B cell (primary cell): ENCODE measurements at regions not wholly inside any gene's neighbourhood (a gene's known extent, or its start where the extent isn't known, plus 50 kb on each side); places are given as distances from the start of the nearest gene placed in this dataset.

Experiments
- ATAC-seq: fragments of 200-7000 bp; cut with Tn5 transposase; one replicate; pipeline ENCODE4 v1.10.0; 2021; ENCODE audit warnings: low read depth, mild to moderate bottlenecking, moderate number of reproducible peaks, moderate library complexity
- CTCF ChIA-PET: fragments of 350-600 bp; sonication (Branson Sonifier 250); formaldehyde crosslinking; loops from one replicate; lab custom pipeline; 2021; ENCODE audit warnings: antibody characterized with exemption, inconsistent platforms; lab: Charles Lee
- POLR2A ChIA-PET: fragments of 350-600 bp; sonication (Branson Sonifier 250); formaldehyde crosslinking; loops from one replicate; lab custom pipeline; 2021; ENCODE audit warnings: antibody characterized with exemption; lab: Charles Lee
- DNase-seq: peaks from one replicate; pipeline ENCODE4 v3.0.0; 2013
- H2AFZ ChIP-seq: 2 replicates; pipeline ENCODE4 v1.6.1; 2012; ENCODE audit warnings: mild to moderate bottlenecking, low read depth, low read length; ENCODE audit not compliant: insufficient read depth, poor library complexity, severe bottlenecking
- H3K27ac ChIP-seq, 2 donors: 1 replicate in 1 of 2; 2 replicates in 1 of 2; pipeline ENCODE4 v1.5.1; 2012 to 2013; ENCODE audit warnings: low read length in 2 of 2, mild to moderate bottlenecking in 2 of 2, moderate library complexity in 1 of 2
- H3K27me3 ChIP-seq, 4 experiments: fragments of 200-600 bp in 1 of 4; sonication (generic) in 1 of 4; replicated peaks in 1 of 4; 1 replicate in 2 of 4; 2 replicates in 2 of 4; pipeline versions ENCODE4 v1.6.1 to v1.7.0; 2013 to 2016; ENCODE audit warnings: low read length in 3 of 4, mild to moderate bottlenecking in 2 of 4, mixed read lengths in 1 of 4, moderate library complexity in 1 of 4; ENCODE audit not compliant: insufficient read depth in 4 of 4, control insufficient read depth in 3 of 4; ENCODE audit errors: control extremely low read depth in 1 of 4
- H3K36me3 ChIP-seq, 2 experiments: replicated peaks in 1 of 2; 1 replicate in 1 of 2; 2 replicates in 1 of 2; pipeline versions ENCODE4 v1.6.1 to v1.7.1; 2013; ENCODE audit warnings: low read length in 1 of 2; ENCODE audit not compliant: insufficient read depth in 2 of 2, control insufficient read depth in 1 of 2; ENCODE audit errors: control extremely low read depth in 1 of 2, extremely low read depth in 1 of 2
- H3K4me1 ChIP-seq, 2 donors: fragments of 200-600 bp in 1 of 2; sonication (generic) in 1 of 2; 1 replicate in 1 of 2; 2 replicates in 1 of 2; pipeline versions ENCODE4 v1.5.1 to v1.6.1; 2013 to 2017; ENCODE audit warnings: low read length in 2 of 2; ENCODE audit not compliant: control insufficient read depth in 2 of 2, insufficient read depth in 2 of 2
- H3K4me2 ChIP-seq: replicated peaks from 2 replicates; pipeline ENCODE3; 2012; ENCODE audit warnings: mild to moderate bottlenecking, low read depth, low read length; ENCODE audit not compliant: poor library complexity, severe bottlenecking
- H3K4me3 ChIP-seq, 5 experiments: fragments of 200-600 bp in 1 of 5; sonication (generic) in 1 of 5; 1 replicate in 3 of 5; 2 replicates in 2 of 5; pipeline versions ENCODE4 v1.5.1 to v1.7.0; 2011 to 2016; ENCODE audit warnings: low read length in 4 of 5, mild to moderate bottlenecking in 4 of 5, low read depth in 2 of 5, control low read depth in 1 of 5, moderate library complexity in 1 of 5; ENCODE audit not compliant: insufficient read depth in 1 of 5; ENCODE audit errors: control extremely low read depth in 1 of 5, extremely low read depth in 1 of 5
- H3K79me2 ChIP-seq: fragments of 200-600 bp; sonication (generic); one replicate; pipeline ENCODE4 v1.6.0; 2016; ENCODE audit warnings: low read length; ENCODE audit not compliant: control insufficient read depth, insufficient read depth
- H3K9ac ChIP-seq: fragments of 200-600 bp; sonication (generic); 2 replicates; pipeline ENCODE4 v1.6.1; 2017; ENCODE audit warnings: mild to moderate bottlenecking, low read length, moderate library complexity
- H3K9me3 ChIP-seq, 3 donors: one replicate each; pipeline versions ENCODE4 v1.6.1 to v1.7.1; 2013; ENCODE audit warnings: low read length in 2 of 3; ENCODE audit not compliant: control insufficient read depth in 2 of 3, insufficient read depth in 1 of 3; ENCODE audit errors: control extremely low read depth in 1 of 3
- H4K20me1 ChIP-seq: 2 replicates; pipeline ENCODE4 v1.6.0; 2012; ENCODE audit warnings: mild to moderate bottlenecking, low read length; ENCODE audit not compliant: insufficient read depth, control insufficient read depth, poor library complexity, severe bottlenecking
- H3K27ac Mint-ChIP-seq: one replicate; pipeline ENCODE4 v1.8.0; 2021; ENCODE audit warnings: mixed read lengths
- H3K27me3 Mint-ChIP-seq: one replicate; pipeline ENCODE4 v1.8.0; 2021; ENCODE audit warnings: mixed read lengths
- H3K4me1 Mint-ChIP-seq: one replicate; pipeline ENCODE4 v1.8.0; 2021; ENCODE audit warnings: mixed read lengths
- H3K4me3 Mint-ChIP-seq: one replicate; pipeline ENCODE4 v1.8.0; 2021; ENCODE audit warnings: mixed read lengths
- H3K9me3 Mint-ChIP-seq: one replicate; pipeline ENCODE4 v1.8.0; 2022; ENCODE audit warnings: mixed read lengths; ENCODE audit not compliant: insufficient read depth
- EZH2 ChIP-seq: IDR thresholded peaks from 2 replicates; pipeline ENCODE4 v1.6.1; 2012; ENCODE audit warnings: borderline replicate concordance, low read depth, mild to moderate bottlenecking, moderate library complexity, low read length; ENCODE audit not compliant: insufficient read depth, poor library complexity, severe bottlenecking
- WGBS: methylation state at CpG from one replicate; pipeline ENCODE4 v1.1.5; 2013; ENCODE audit warnings: missing lambda C conversion rate; ENCODE audit not compliant: insufficient coverage; 5-methylcytosine and 5-hydroxymethylcytosine counted together
- intact Hi-C: fragments of 100-400 bp; cut with micrococcal nuclease; formaldehyde crosslinking; loops from one replicate; pipeline ENCODE4 v1.10.0; 2022
- TF ChIP-seq, protein P1 (sequence below): fragments of 200-600 bp; IDR thresholded peaks from one replicate; pipeline ENCODE4 v1.8.0; 2022; ENCODE audit warnings: antibody characterized with exemption, mild to moderate bottlenecking

DNA sequence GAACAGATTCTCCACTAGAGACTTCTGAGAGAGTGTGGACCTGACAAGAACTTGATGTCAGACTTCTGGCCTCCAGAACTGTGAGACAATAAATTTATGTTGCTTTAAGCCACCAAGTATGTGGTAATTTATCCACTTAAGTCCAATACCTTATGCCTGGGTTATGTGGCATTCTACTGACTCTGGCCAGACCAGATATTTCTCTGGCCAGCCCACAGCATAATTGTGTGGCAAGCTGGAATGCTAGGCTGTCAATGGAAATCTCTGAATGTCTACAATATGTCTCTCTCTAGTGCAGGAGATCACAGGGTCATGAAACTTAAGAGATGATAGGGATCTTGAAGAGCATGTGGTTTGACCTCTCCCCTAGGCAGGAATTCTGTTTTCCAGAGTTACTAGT is 251.0 kb downstream of the ZNF674 start:
- Mint-ChIP-seq H3K4me3 (no peak overlapping the region), H3K27ac (no peak overlapping the region), H3K9me3 (no peaks in the 10 kb centered on the region), H3K4me1 (no peaks in the 10 kb centered on the region), H3K27me3 (peaks cover 14% of the 10 kb centered on the region)
- POLR2A ChIA-PET, result no interaction called here
- DNase-seq, result no peak
- no peaks in the 10 kb centered on the region for H3K27me3 ChIP-seq
- no peak overlapping the region for H3K4me2 ChIP-seq
- ATAC-seq, result no peak
- intact Hi-C loops, result no loop called here
- CTCF ChIA-PET, result no interaction called here
- no peaks in the 10 kb centered on the region for H3K9me3 ChIP-seq
- TF ChIP-seq, protein P1, sequence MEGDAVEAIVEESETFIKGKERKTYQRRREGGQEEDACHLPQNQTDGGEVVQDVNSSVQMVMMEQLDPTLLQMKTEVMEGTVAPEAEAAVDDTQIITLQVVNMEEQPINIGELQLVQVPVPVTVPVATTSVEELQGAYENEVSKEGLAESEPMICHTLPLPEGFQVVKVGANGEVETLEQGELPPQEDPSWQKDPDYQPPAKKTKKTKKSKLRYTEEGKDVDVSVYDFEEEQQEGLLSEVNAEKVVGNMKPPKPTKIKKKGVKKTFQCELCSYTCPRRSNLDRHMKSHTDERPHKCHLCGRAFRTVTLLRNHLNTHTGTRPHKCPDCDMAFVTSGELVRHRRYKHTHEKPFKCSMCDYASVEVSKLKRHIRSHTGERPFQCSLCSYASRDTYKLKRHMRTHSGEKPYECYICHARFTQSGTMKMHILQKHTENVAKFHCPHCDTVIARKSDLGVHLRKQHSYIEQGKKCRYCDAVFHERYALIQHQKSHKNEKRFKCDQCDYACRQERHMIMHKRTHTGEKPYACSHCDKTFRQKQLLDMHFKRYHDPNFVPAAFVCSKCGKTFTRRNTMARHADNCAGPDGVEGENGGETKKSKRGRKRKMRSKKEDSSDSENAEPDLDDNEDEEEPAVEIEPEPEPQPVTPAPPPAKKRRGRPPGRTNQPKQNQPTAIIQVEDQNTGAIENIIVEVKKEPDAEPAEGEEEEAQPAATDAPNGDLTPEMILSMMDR, result no peak
- no peak for TF ChIP-seq EZH2
- no peaks in the 10 kb centered on the region for H3K4me1 ChIP-seq
- H3K27ac ChIP-seq, result no peak overlapping the region
- H3K79me2 ChIP-seq, result no peaks in the 10 kb centered on the region
- no peak overlapping the region for H3K4me3 ChIP-seq
- H3K36me3 ChIP-seq, result no peaks in the 10 kb centered on the region
- no peak overlapping the region for H3K9ac ChIP-seq
- no peak overlapping the region for H2AFZ ChIP-seq
- no peaks in the 10 kb centered on the region for H4K20me1 ChIP-seq

DNA sequence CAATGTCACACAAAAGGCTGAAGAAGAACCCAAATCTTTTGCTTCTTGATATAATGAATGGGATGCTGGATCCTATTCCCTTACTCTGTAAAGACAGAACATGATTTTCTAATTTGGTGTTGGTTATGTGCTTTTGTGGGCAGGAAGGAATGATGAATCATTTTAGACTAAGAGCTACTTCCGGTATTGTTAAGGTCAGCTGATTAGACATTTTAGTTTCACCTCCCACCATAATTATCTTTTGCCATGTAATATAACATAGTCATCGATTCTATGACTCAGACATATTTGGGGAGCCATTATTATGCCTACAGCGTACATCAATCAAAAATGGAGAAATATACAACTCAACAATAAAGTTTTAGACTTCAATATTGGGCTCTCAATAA is 265.3 kb downstream of the ZNF674 start:
- H3K27ac Mint-ChIP-seq, result no peak overlapping the region
- ChIA-PET CTCF (no interaction called here), POLR2A (no interaction called here)
- no peak overlapping the region for H2AFZ ChIP-seq
- no peak for TF ChIP-seq EZH2
- TF ChIP-seq, protein P1, result no peak
- no peaks in the 10 kb centered on the region for H3K9me3 ChIP-seq
- no peak for ATAC-seq
- no peaks in the 10 kb centered on the region for H3K36me3 ChIP-seq
- H3K27ac ChIP-seq, result no peak overlapping the region
- no CpG with 5 or more reads among the region's 3 CpGs for WGBS
- H4K20me1 ChIP-seq, result no peaks in the 10 kb centered on the region
- H3K4me1 ChIP-seq, result no peaks in the 10 kb centered on the region
- no peaks in the 10 kb centered on the region for H3K27me3 Mint-ChIP-seq
- H3K79me2 ChIP-seq, result no peaks in the 10 kb centered on the region
- no peak overlapping the region for H3K4me3 ChIP-seq
- no peaks in the 10 kb centered on the region for H3K27me3 ChIP-seq
- H3K9me3 Mint-ChIP-seq, result no peaks in the 10 kb centered on the region
- H3K4me1 Mint-ChIP-seq, result no peaks in the 10 kb centered on the region
- no peak overlapping the region for H3K4me3 Mint-ChIP-seq
- no peak overlapping the region for H3K4me2 ChIP-seq
- no peak for DNase-seq
- intact Hi-C loops, result no loop called here
- H3K9ac ChIP-seq, result no peak overlapping the region
